ENCODE measurements at regions not wholly inside any gene's neighbourhood (a gene's known extent, or its start where the extent isn't known, plus 50 kb on each side); places are given as distances from the start of the nearest gene placed in this dataset.

DNA sequence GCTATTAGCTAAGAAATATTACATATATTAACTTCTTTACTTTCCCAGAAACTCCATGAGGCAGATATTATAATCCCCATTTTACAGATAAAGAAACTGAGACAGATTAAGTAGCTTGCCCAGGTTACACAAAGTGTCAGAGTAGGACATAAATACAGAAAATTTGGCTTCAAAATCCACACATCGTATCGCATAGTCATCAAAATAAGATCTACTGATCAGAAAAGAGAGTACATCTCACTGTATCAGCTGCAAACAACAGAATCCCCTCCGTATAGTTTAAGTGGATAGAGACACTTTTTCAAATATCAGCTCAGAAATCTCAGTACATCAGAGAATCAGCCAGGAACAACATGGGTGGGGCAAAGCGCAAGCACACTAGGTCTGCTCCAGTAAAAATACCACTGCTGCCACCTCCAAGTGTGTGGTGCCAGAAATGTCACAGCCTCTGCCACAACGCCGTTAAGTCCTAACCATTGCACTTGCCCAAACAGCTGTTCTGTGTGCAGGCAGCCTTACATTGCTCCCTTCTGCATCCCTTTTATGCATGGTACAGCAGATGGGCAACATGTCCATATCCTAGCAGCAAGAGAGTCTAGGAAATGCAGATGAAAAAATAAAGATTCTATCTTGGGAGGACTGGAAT is 204.8 kb downstream of the KLF12 start:
- no peak for DNase-seq

DNA sequence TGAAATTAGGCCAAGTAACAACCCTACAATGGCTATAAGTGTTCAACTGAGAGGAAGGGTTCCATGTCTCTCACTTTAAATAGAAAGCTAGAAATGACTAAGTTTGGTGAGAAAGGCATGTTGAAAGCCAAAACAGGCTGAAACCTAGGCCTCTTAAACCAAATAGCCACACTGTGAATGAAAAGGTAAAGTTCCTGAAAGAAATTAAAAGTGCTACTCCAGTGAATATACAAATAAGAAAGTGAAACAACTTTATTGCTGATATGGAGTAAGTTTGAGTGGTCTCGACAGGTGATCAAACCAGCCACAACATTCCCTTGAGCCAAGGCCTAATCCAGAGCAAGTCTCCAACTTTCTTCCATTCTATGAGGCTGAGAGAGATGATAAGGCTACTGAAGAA is 209.6 kb downstream of the KLF12 start:
- DNase-seq: no peak

DNA sequence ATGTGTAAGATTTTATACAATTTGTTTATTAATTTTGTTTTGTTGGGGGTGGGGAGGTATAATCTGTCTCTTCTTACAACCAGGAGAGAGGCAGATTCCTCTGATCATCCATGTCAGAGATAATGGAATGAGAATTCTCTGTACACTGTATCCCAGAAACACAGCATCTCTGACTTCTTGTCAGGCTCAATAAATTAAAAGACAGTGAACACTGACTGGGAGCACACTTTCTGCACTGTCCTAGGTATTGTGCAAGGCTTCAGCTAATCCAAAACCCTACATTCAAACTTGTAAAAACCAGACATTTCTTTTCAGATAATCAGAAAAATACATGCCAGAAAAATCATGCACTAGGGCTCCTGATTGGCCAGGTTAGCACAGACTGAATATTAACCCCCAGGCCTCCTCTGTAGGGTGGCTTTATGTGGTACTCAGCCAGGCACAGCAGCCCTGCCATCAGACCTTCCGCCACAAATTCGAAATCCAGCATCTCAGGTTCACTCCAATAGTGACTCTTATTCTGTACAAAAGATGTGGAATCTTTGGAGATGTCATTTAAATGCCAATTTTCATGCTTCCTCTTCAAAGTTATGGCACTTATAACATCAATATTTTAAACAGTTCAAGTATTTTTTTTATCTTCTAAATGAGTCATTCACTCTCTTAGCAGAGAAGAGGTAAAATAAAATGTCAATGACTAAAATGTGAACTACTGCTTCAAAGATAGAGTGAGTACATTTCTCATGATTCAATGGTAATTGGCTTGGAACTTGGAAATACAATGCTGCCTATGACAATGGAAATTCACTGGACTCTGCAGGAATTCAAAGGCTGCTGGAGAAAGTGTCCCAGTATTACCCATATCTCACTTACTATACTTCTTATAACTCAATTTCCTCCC is 211.5 kb downstream of the KLF12 start:
- DNase-seq: no peak

DNA sequence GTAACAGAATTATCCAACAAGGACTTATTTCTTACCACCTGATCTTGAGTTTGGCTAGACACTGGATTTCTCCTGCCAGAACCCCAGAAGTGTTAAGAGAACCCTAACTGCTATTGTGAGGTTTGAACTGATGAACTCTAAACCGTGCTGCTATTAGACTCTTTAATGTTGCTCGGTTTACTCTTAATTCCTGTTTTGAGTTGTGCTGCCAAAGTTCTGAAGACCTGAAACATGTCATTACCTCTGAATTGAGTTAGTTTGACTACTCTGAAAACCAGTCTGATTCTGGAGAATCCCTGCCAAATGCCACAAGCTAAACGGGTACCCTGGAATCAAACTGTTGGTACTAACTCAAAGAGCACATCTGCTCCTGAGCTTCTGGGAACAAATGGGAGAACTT is 215.5 kb downstream of the KLF12 start:
- DNase-seq: no peak

DNA sequence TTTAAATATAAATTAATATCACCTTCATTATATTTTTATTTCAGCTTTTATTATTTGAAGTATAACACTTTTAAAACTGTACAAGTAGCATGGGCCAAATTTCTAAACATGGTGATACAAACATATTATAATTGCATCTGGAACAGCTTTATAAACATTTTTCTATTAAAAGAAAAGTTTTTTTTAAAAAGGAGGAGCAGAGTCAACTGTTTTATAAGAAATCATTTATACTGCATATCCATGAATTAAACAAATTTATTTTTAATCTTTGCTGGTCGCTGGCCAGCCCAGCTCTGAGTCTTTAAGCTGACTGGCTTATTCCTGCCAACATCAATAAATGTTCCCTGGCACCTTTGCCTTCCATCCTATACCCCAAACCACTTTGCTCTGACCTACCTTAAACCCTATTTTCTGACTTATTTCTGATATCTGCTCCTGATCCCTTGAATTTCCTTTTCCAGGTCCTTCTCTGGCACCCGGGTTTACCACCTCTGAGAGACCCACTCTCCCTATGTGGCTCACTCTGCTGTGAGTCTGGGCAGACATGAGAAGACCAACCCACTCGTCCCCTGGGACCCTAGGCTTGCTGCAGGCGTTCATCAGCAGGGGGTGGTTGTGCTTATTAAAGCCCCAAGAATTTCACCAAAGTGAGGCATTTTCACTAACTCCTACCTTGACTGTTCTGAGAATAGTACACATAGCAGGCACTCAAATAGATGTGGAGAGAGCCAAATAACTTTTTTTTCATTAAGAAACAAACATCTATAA is 220.3 kb downstream of the KLF12 start:
- DNase-seq: no peak

DNA sequence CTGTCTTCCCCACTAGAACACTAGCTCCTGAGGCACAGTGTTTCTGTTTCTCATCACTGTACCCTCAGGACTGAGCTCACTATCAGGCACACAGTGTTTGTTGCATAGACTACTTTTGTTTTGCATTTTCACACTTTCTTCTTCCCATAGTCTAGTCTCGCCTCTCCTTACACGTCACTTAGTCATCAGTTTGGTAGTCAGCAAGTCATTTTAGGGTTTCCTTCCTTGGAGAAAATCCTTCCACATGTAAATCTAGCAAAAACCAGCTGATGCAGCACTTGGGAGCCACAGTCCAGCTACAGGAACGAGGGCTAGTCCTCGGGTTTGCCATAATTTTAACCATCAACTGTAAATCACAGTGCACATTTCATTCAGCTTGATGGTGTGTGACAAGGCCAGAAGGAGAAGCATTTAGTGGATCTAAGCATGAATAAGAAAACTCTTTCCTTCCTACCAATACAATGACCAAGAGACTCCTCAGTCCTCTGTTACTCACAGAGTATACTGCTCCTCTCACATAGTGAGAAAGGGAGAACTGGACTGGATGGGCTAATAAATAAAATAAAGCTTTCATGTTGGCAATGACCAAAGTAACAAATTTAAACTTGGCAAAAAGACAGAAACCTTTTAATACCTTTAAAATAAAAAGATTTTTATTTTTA is 221.0 kb downstream of the KLF12 start:
- DNase-seq: no peak

DNA sequence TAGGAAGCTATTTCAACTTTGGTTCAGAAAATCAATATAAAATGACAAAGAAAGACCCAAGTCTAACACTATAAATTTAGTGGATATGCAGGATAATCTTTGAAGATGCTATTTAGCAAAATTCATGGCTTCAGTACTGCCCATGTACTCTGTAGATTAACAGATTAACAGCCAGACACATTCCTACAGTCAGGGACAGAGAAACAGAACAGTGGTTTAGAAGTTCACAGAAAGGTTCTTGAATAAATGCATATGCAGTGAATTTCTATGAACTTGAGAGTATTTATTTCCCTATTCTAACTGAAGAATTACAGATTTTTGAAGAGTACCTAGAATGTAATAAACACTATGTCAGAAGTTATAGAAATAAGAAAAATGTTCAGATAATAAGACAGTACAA is 222.8 kb downstream of the KLF12 start:
- no peak for DNase-seq

DNA sequence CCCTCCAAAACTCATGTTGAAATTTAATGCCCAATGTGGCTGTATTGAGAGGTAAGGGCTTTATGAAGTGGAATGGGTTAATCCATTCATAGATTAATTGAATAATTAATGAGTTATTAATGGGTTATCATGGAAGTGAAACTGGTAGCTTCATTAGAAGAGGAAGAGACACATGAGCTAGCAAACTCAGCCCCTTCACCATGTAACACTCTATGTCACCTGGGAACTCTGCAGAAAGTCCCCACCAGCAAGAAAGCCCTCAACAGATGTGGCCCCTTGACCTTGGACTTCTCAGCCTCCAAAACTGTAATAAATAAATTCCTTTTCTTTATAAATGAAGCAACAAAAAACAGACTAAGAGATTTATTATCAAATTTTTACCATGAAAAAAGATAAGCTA is 223.5 kb downstream of the KLF12 start:
- DNase-seq: no peak

DNA sequence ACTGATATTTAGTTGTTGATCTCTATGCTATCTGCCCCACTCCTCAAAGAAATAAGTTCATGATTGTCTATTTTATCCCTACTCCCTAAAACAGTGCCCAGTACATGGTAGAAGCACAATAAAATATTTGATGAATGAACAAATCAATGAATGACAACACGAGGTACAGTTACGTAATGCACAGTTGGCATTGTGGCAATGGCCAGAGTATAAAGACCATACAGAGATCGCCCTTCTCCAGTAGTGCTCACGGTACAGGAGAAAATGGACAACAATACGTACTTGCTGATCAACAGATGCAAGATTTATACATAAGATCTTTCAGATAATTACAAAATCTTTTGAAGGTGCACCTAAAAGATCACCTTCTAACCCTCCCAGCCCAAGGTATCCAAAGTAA is 225.4 kb downstream of the KLF12 start:
- DNase-seq: no peak

DNA sequence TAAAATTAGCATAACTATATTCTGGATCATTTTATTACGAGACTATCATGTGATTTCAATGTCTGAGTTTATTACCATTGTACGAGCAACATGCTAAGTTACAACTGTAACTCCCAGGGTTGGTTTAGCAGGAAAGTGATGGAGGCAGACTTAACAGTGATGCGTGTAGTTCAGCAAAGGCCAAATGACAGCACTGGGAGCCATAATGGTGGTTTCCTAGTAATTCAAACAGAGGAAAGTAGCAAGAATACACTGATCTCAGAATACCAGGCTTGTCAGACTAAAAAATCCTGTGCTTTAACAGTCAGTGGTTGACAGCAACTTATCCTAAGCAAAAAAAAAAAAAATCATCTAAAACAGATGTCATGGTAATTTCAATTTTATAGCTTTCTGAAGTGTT is 229.6 kb downstream of the KLF12 start:
- DNase-seq: no peak

DNA sequence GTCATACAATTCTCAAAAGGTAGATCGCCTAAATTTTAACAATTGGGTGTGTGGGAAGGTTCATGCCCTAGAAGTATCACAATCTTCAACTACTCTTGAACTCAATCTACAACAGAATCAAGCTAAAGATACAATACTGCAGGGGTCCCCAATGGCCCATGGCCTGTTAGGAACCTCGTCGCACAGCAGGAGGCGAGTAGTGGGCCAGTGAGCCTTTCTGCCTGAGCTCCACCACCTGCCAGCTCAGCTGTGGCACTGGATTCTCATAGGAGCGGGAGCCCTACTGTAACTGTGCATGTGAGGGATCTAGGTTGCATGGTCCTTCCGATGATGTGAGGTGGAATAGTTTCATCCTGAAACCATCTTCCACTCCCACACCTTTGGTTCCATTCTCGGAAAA is 230.6 kb downstream of the KLF12 start:
- DNase-seq: no peak

DNA sequence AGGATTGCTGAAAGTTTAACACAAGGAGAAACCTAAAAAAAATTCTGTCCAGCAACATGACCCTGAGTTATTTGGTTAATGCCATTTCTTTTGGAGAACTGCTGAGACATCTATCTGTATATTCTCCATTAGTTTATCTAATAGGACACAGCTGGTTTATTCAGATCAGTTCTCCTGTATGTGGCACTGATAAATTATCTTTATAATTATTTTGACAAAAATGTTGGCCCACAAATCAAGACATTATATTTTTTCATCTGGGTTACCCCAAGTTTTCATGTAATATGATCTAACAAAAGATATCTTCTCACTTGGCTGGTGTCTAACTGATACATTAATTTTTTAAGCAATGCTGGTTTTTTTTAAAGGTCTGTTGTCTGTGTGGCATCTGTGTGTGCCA is 231.4 kb downstream of the KLF12 start:
- no peak for DNase-seq

DNA sequence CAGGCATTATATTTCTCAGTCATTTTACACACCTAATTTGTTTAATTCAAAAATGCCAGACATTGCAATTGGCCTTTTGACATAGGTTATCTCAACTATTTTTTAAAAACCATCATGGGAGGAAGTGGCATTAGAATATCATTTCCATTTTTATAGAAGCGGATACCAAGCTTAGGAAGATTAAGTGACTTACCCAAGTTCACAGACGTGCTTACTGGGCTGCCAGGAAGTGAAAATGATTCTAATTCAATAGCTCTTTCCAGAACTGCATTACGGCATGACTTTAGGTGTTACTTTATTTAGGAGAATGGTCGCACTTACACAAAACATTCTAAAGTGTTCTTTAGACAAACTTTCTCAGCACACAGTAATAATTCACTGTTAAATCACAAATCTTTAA is 231.9 kb downstream of the KLF12 start:
- DNase-seq: no peak

DNA sequence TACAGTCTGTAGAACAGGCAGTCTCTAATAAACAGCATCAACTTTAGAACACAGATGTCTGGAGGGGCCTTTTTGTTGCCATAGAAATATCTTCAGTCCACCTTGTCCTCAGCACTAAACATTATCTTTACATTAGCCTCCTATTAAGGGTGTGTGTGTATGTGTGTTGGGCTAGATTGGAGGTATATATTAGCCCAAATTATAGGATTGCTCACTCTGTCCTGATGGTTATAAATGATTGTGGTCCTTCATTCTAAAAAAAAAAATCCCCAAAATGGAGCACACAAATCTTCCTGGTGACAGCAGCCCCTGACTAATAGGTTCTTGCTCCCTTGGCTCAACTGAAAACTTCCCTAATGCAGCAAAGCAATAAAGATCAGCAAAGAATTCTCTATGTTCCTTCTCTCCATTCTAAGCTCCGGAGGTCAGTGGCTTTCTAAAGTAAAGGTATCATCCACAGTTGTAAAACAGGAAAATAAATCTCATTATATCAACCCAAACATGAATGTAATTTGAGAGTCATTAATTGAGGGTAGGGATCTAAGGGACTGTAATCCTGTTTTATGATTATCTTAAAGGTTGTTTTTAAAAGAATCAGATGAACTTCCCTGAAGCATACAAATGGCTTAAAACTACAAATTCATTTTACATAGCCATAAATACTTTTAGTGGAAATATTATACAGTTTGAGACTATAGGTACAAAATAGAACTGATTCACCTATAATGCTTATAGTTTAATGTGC is 232.7 kb downstream of the KLF12 start:
- DNase-seq: no peak

DNA sequence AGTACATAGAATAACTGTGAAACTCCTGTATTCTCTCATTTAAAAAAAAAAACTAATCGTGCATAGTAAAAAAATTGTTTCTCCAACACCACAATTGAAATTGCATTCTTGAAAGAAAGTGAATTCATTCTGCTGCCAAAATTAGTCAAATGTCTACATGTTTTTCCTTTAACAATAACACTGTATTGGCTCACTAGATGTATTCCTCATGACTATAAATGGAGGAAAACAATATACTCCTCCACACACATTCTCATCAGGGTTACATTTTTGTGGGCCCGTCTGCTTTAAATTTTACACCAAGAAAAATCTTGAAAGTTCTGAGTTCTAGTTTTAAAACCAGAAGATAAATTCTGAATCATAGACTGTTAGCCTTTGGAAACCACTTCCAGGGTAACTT is 233.6 kb downstream of the KLF12 start:
- DNase-seq: no peak

DNA sequence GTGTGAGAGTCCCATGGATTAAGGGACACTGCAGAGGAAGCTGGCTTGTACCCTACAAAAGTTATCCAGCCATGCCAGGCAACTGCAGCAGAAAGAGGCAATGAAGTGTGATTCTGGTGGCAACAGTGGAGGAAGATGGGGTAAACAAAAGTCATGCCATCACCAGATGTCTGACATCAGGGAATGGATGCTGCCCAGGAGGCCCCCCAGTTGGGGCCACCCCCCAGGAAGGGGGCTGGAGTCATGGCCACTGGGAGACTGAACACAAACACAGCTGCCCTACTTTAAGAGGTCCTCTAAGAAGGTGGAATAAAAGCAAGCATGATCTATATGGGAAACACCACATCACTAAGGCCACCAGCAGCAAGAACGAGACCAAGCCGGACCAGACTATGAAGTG is 235.3 kb downstream of the KLF12 start:
- DNase-seq: no peak

DNA sequence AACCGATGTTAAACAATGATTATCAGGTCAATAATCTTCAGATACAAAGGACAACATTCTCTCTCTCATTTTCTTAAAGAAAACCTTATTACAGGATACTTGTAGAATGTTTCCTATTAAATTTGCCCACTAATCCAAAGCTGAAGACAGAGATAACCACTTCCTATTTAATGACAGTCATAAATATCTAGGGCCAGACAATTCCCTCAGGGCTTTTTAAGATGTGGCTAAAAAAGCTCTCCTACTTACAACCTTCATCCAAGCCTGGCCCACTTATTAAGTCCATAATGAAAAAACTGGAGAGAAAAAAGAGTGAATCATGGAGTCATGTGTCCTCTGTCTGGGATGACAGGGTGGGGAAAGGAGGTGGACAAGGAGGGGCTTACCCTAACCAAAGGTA is 235.9 kb downstream of the KLF12 start:
- DNase-seq: no peak

DNA sequence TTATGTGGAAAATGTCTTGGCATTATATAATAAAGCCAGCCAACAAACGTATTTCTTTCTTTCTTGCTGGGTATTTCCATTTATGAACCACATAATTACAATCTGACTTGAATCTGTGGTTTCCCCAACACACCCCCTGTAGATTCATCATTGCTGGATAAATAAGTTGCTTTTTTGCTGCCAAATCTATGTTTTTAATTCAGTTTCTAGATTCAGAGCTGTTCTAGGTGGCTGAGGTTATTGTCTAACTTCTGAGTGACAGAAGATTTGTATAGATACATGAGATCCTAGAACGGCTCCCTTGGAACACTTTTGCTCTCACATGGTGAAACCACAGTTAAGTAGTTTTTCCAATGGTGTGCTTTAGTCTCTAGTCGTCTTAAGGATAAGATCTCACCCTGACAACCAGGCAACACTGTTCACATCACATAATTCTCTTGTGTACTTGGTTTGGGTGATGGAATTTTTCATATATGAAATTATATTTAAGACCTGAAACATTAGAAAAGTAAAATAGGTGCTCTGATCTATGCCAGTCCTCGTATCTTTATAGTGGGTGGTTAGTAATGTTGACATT is 239.1 kb downstream of the KLF12 start:
- no peak for DNase-seq

DNA sequence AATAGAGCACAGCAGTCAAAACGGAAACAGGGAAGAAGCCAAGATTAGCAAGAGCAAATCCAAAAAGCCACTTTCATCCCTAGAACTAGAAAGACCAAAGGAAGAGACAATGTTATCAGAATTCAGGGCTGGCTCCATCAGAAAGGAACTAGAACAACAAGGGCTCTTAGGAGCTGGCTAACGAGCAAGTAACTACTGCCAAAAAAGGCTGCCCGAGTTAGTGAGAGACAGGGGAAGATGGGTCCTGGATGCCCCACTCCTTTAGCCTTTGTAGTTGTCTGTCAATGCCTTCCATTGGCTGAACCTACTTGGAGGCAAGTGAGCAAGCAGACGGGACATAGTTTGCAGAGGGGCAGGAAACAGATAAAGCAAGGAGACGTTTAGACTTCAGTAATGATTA is 240.4 kb downstream of the KLF12 start:
- DNase-seq: no peak

DNA sequence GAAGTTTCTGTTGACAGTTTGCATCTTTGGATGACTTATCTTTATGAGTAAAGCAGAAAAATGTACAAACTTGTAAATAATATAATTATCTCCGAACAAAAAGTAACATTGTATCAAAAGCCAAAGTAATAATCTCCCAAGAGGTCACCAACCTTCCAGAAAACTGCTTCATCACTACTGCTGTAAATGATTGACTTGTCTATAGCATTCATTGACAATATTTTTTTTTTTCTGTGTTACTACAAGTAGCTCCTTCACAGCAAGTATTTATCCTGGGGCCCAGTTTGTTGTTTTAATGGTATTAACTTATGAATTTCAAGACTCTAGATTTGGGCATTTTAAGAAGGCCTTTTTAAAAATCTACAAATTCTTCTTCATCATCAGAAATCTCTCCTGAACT is 242.4 kb downstream of the KLF12 start:
- DNase-seq: no peak

DNA sequence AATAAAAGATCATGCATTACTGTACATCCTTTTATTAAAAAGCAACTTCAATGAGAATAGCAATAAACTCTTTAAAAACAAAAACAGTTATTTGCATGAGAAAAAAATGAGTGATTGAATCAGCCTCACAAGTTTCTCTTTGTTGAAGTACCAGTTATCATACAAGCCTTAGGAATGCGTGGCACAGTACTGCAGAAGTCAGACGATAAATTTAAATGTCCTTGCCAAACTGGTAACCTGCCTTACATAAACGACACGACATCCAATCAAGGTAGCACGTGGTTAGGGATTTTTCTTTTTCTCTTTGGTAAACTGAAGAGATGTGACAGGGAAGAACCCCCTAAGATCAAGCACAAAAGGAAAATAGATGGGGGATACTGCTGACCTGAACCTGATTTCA is 251.0 kb downstream of the KLF12 start:
- no peak for DNase-seq

DNA sequence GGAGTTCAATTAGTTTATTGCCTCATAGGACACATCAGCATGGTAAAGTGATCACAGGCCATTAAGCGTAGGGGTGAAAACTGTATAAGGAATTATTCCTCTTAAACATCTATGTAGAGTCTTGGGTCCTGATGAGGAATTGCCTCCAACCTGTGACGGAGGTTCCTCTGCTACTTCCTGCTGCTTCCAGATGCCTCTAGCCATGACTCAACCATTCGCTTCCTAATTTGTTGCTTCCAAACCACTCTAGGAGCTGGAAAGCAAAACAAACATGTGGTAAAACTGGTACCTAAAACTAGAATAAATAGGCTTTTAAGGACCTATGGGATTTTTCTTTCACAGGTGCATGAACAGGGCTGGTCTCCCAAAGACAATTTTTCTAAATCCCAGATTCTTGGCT is 253.8 kb downstream of the KLF12 start:
- DNase-seq: no peak
